ENCODE measurements at regions not wholly inside any gene's neighbourhood (a gene's known extent, or its start where the extent isn't known, plus 50 kb on each side); places are given as distances from the start of the nearest gene placed in this dataset.

DNA sequence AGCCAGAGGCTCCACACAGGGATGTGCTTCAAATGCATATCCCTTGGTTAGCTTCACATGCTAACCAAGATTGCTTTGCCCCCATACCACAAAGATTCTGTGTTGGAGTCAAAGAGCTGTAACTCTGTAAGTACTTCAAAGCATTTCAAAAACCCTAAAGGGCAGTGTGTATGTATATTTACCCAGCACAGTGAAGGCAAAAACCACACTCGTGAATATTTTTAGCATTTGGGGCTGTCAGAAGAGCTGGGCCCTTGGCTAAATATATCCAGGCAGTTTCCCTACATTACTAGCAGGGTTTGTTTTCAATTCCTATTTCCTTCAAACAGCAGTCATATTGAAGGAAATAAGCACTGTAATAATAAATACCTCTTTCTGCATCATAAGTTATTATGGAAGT, 84.2 kb upstream of the STEAP1B start:
- DNase-seq = no peak

DNA sequence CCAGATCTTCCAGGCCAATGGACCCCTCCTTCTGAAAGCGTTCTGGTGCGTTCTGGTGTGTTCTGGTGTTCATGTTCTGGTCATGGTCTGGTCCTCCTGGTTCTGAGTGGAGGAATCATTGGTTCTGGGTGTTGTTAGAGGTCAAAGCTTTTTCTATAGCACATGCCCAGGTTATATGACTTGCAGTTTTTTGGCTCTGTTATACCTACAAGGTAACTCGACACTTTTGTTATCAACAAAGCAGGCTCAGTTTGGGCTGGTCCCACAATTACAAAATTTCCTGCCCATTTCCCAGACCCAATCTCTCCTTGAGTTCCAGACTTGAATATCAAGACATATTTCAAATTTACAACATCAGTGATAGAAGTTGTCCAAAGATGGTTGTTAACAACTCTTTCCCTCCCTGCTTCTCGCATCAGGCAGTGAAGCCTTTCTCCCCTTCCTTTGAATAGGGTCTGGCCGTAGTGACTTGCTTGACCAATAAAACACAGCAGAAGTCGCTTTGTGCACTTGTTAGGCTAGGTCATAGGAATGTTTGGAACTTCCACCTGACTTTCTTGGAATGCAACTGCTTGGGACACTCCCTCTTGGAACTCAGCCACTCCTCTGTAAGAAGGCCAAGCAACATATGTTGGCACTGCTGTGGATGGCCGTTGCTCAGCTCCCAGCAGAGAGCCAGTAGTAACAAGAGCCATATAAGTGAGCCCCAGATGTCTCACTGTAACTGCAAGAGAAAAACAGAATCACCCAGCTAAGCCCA, 83.1 kb upstream of the STEAP1B start:
- no peak for DNase-seq

DNA sequence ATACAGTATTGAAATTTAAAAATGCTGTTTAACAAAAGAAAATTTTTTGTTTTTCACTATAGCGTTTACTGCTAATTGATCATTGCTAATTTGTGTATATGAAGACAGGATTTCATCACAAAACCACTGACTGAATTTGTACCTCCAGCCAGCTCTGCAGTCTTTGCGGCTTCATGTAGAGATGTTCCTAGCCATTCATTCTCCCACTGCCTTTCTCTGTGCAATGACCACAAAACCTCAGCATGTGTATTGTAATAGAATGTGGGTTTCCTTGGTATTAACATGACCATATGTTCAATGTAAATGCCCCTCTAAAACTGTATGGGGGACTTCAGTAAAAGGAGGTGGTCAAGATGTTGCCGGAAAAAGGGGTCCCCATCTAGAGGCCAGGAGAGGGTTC, 81.1 kb upstream of the STEAP1B start:
- DNase-seq = no peak

DNA sequence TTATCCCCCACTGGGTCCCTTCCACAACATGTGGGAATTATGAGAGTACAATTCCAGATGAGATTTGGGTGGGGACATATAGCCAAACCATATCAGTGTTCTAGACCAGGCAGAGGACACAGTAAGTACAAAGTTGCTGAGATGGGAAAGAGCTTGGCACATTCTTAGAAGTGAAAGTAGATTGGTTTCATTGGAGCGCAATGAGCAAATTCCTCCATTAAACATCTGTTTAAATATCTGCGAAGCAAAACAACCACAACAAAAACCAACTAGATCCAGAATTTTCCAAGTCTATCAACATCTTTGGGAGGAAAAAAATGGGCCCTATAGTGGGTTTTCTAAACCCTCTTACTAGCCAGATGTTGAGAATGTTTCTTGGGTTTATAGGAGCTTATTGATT, 80.0 kb upstream of the STEAP1B start:
- DNase-seq = no peak

DNA sequence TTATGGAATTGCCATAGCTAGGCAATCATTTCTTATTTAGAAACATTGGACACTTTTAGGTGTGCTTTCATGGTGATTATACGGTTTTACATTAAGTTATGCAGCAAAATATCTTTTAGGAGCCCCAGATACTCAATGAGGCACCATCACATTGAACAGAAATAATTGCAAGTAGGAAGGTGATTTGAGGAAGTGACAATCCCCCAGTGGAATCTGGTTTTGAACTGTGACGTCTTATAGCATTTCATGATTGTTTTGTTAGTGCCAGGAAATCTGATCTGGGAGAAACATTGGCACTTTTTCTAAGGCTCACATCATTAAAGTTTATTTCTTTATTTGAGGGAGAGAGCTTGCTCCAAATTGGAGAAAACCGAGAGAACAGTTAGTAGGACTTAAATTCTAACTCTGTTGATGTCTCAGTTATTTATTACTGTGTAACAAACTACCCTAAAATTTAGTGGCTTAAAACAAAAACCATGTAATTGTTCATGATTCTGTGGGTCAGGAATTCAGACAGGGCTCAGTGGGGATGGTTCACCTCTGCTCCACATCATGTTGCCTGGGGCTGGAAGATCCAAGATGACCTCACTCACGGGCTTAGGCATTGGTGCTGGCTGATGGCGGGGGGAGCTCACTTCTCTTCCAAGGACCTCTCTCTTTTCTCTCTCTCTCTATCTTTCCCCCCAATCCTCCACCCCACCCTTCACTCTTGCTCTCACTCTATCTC, 78.2 kb upstream of the STEAP1B start:
- DNase-seq = no peak

DNA sequence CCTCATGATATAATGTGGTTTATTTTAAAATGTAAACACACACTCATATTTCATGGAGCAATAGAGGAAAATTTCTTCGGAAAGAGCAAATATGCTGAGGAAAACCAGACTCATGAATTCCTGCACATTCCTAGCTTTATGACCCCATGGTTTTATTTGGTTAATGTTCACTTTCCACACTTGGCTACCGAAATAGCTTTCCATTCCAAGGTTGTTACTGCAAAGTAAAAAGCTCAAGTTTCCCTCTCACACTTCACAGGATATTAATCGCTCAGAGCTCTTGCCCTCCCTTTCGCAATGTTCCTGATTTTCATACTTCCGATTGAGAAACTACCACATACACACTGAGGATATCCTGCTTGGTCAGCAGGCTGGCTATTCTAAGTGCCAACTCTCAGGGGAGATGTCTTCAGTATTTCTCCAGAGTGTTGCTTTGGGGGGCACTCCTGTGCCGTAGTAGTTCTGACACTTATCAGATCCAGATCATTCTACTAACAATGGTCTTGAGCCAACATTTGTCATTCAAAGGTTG, 77.5 kb upstream of the STEAP1B start:
- no peak for DNase-seq

DNA sequence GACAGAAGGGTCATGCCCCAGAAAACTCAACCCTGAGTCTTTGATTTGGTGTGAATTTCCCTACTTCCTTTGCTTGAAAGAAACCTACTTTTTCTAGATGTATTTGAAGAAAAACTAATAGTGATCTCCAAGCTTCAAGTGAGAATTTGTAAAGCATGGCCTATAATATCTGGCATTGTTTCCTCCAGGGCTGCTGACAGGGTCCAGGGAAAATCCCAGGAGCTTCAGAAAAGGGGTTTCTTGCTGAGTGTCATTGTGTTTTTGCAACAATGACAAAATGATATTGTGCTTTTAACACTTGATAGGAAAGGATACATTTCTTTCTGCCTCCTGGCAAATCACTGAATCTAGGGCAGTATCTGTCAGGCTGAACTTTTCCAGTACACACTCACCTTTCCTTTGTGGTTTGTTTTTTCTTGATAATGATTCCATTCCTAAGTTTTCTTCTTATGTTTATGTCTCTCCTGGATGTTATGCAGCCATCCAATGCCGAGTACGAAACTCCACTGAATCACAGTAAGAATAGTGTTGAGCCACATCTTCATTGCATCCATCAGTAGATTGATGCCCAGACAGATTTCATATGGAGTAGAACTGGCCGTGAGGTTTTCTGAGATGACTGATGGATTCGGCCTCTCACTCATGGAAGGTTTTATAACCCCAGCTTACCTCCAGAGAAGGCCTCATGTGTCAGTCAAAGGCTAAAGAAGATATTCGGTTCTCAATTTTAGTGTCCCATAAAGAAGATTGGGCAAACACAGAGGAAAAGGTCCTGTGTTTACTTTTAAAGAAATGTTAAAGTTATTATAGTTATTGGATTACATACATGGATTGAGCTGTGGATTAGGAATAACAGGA, 76.9 kb upstream of the STEAP1B start:
- no peak for DNase-seq

DNA sequence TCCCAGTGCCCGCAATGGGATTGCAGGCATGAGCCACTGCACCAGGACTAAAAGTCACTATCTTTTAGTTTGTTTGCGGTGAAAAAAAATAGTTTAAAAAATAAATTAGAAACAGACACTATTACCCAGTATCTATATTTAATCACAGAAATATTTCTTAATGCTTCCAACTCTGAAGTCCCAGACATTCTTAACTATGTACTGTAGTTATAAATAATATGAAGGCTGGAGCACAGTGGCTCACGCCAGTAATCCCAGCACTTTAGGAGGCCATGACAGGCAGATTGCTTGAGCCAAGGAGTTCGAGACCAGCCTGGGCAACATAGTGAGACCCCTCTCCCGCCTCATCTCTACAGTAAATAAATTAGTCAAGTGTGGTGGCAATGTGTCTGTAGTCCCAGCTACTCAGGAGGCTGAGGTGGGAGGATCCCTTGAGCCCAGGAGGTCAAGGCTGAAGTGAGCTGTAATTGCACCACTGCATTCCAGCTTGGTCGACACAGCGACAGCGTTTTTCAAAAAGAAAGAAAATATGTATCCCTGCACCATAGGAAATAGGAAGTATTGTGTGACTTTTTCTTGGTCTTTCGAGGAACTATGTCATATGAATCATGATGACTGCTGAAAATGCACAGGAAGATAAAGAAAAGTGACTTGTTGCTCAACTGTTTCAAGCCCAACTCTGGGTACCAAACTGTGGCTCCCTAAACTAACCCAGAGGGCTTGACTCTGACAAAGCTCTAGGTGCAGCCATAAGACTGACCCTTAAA, 74.9 kb upstream of the STEAP1B start:
- DNase-seq = no peak

DNA sequence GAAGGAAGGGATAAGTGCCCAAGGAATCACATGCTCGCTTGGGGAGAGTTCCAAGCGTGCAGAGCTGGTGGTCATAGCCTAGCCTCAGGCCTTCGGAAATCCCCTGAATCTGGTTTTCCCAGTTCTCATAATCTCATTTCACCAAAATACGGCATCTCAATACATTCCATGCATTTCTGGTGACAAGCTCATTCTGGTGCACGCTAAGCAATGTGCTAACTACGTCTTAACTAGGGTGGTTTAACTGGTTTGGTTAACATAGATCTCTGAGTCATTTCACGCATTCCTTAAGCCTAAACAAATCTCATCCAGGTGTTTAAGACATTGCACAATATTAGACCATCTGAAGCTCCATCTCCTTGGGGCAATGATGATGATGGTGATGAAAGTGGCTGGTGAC, 72.9 kb upstream of the STEAP1B start:
- no peak for DNase-seq

DNA sequence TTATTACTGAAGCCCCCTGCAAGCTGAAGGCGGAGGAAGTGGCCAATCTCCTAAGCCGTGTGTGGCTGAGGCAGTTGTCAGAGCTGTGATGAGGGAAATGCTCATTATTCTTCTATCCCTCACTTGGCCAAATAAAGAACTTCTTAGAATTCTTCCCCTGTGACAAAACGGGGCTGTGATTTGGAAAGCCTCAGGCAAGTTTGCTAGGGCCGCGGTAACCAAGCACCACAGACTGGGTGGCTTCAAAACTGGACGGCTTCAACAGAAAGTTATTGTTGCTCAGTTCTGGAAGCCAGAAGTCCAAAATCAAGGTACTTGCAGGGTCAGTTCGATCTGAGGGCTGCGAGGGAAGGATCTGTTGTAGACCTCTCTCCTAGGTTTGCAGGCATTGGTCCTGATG, 72.3 kb upstream of the STEAP1B start:
- no peak for DNase-seq

DNA sequence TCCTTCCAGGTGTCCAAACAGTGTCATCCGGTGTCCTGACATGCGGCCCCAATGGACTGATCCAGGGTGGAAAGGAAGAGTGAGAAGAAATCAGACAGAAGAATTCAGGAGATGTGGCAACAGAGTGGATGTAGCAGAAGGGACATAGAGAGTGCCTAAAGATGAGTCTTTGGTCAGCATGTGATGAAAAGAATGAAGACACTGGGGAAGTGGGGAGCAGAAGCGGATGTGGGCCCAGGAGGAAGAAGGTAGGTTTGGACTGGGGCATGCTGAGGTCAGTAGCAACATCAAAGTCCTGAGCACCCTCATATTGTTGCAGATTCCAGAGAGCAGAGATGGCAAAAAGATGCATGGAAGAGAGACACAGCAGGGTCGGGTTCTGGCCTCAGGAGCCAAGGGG, 71.8 kb upstream of the STEAP1B start:
- no peak for DNase-seq

DNA sequence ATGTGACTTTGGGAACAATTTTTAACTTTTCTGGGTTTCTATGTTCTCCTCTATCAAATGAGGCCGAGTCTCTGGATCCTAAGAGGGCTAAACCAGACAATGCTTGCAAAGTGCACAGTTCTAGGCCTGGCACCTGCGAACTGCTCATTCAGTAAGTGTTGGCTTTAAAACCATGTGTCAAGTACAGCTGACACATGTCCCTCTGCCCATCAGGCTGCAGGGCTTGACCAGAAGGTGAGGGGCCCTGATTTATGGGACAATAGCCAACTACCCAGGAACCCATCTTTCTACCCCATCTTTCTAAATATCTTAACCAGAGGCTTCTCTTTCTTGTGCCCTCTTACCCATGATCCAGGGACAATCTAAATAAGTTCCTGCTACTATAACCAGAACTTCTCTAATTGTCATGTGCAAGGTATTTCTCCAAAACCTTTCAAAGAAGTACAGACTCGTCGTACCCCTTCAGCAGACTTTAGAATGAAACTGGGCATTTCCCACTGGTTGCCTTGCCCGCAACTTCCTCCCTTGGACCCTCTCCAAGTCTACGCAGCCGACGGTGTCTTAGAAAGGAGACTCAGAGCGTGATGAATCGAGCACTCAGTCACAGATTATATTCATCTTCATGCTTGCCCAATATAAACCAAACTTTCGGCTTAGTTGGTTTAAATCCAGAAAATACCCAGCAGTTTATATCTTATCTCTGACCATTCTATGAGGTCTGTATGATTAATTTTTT, 69.8 kb upstream of the STEAP1B start:
- DNase-seq = no peak

DNA sequence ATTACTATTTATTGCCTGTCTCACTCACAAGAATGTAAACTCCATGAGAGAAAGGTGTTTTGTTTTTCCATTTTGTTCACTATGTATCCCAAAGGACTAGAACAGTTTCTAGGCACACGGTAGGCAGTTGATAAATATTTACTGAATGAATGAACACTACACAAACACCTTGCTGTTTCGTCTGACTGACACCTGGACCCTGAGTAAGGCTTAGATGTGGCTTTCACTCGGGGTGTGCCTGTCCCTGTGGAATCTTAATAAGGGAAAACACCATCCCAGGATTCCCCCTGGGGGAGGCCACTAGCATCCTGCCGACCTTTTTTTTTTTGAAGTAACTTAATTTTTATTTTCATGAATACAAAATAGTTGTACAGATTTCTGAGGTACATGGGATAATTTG, 66.6 kb upstream of the STEAP1B start:
- no peak for DNase-seq

DNA sequence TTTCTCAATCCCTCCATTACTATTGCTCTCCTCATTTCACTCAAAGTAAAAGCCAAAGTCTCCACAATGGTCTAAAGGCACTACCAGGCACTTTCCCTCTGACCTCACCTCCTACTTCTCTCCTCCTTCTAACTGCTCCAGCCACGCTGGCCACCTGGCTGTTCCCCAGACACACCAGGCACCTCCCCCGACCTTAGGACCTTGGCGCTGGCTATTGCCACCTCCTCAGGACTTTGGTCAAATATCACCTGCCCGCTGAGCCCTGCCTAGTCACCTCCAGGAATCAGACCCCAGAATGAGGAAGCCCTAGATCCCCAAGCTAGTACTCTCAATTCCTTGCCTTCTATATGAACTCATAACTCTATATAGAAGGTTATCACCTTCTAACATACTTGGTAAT, 66.2 kb upstream of the STEAP1B start:
- no peak for DNase-seq

DNA sequence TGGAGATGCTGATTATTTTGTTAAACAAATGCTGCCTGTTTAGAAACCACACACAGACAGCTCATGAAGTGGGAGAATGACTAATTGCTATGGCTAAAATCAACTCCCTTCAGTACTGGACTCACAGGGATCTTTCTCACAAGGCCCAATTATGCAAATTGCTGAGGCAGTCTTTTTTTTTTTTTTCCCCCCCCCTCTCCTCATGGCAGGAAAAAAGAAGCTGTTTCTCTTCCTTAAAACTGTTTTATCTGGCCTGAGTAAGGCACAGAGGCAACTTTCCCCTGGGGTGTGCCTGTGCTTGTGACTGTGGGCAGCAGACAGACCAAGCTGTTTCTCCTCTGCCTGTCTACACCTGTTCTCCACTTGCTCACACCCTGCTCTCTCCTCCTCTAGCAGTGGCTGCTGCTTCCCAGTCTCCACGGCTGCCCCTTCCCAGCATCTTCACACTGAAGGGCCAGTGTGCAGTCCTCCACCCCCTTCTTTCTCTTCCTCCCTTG, 65.4 kb upstream of the STEAP1B start:
- DNase-seq = no peak

DNA sequence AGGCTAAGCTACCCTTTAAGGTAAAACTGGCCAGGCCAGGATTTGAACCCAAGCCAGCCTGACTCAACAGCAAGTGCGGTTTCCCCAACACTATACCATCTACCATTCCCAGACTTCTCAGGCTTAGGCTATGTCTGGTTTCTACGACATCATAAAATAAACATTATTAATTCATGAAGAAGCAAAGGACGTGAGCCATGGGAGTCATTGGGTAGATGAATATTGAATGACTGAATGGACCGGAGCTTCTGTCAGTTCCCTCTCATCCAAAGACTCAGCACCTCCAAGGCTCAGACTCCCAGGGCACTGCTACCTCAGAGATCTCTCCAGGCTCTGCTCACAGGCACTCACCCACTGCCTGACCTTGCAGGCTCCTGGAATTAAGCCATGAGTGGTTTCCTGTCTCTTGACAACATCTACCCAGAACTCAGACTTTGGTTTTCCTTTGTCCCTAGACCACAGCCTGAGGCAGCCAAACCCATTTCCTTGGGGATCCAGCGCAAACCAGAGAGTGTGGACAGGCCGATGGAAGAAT, 64.6 kb upstream of the STEAP1B start:
- DNase-seq = no peak

DNA sequence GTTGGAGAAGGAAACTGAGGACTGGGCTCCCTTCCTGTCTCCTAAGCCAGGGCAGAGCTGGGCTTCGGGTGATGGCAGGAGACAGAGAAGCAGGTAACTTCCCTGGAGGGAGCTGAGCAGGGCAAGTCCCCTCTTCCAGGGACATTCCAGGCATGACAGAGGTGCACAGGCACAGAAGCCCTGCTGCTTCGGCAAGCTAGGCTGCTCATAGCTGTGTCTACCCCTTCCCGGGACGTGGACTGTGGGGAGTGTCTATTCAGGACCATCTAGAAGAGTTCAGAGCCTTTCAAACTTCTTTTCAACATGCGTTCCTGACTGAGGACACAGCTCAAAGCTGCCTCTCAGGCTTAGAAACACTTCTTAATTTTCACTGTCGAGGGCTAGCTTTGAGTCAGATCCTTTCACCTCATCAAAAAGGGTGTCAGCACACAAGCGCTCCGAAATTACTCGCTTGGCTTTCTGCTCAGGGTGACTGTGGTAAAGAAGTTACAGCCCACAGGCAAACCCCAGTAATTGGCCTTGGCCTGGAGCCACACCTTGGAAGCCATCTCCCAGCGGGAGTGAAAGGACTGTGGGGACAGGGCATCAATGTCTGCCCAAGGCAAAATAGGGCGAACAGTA, 63.7 kb upstream of the STEAP1B start:
- DNase-seq = no peak

DNA sequence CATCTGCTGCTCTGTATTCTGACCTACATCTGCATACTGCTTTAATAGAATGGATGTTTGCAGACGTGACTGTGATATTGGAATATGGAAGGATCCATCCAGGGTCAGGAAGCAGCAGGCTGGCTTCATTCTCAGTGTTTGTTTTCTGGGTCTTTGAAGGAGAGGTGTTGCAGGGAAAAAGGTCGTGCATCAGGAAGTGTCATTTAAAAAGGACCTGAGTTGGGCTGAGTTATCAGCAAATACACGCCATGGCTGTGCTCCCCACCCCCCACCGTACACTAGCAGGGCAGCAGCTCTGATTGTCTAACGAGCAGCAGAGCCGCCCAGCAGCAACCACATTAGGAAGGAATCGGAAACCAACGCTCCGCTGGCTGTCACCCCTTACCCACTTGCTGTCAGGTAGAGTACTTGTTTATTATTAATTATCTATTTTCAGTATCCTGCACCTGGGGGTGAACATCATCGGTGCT, 63.1 kb upstream of the STEAP1B start:
- DNase-seq = no peak

DNA sequence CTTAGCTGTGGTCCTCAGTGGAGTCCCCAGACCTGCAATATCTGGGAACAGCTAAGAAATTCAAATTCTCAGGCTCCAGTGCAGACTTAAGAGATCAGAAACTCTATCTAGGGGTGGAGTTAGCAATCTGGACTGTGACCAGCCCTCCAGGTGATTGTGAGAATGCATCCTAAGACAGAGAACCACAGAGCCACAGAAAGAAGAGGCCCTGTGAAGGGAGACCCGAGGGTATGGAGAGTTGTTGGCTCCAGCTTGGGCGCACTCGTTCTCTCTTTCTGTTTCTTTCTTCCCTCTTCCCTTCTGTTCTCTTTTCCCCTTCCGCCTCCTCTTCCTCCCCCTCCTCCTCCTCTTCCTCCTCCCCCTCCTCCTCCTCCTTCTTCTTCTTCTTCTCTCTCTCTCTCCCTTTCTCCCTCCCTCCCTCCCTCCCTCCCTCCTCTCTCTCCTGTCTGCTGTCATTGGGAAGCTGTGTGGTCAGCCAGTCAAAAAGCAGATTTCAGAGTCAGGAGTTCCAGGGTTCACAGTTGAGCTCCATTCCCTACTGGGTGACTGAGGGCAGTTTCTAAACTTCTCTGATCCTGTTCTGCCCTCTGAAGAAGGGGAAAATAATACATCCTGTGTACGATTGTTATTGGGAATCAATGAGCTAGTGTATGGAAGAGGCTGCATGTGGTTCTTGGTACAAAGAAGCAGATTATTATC, 62.1 kb upstream of the STEAP1B start:
- DNase-seq = no peak

DNA sequence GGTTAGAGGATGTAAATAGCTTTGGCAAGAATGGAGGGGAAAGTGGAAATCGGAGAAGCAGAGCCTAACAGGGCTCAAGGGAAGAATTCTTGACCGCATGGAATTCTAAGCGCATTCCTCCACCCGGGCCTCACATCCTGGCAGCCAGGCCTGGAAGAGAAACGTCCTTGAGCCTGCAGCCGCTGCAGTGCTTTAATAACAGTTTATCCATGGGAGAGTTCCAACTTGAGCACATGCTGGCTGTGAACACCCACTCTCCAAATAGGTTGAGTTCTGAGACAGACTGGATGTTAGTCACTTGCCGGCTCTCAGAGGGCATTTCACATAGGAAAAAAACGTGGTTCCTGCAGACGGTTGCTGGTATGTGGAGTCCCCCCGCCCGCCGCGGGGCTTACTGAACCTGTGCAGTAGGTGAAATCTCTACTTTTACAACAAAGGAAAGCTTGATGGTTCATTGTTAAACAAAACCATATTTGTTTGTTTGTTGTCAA, 61.4 kb upstream of the STEAP1B start:
- DNase-seq = no peak

All from NCI-H82 (cell line).